HG02798 (cell line): ENCODE measurements at regions not wholly inside any gene's neighbourhood (a gene's known extent, or its start where the extent isn't known, plus 50 kb on each side); places are given as distances from the start of the nearest gene placed in this dataset.

Experiments used
- ATAC-seq: cut with Tn5 transposase; IDR thresholded peaks from one replicate; pipeline ENCODE4 v1.9.1; 2021; ENCODE audit warnings: mild to moderate bottlenecking; ENCODE audit not compliant: unreplicated experiment, poor library complexity

GRCh38 chr22:48135592-48135991 lies 1373.1 kb downstream of the TBC1D22A start:
- no peak for ATAC-seq

- no peak for ATAC-seq
These were observed 1363.0 kb downstream of the TBC1D22A start for GRCh38 chr22:48125416-48125815.

GRCh38 chr22:48121984-48122383 lies 1359.5 kb downstream of the TBC1D22A start:
- no peak for ATAC-seq

GRCh38 chr22:48118654-48119053 lies 1356.2 kb downstream of the TBC1D22A start:
- ATAC-seq: no peak

- ATAC-seq: no peak
These were observed 1354.4 kb downstream of the TBC1D22A start for GRCh38 chr22:48116871-48117270.

- ATAC-seq: no peak
These were observed 1350.5 kb downstream of the TBC1D22A start for GRCh38 chr22:48112687-48113521.

- no peak for ATAC-seq
These were observed 1344.3 kb downstream of the TBC1D22A start for GRCh38 chr22:48106715-48107259.

GRCh38 chr22:48106215-48106614 lies 1343.8 kb downstream of the TBC1D22A start:
- ATAC-seq: no peak

- no peak for ATAC-seq
These were observed 1342.8 kb downstream of the TBC1D22A start for GRCh38 chr22:48105259-48105658.

- ATAC-seq: no peak
These were observed 1342.3 kb downstream of the TBC1D22A start for GRCh38 chr22:48104766-48105165.

- no peak for ATAC-seq
These were observed 1341.8 kb downstream of the TBC1D22A start for GRCh38 chr22:48104102-48104738.

- ATAC-seq: no peak
These were observed 1340.9 kb downstream of the TBC1D22A start for GRCh38 chr22:48103126-48103875.

GRCh38 chr22:48102581-48102980 lies 1340.1 kb downstream of the TBC1D22A start:
- ATAC-seq: no peak

GRCh38 chr22:48101704-48102103 lies 1339.3 kb downstream of the TBC1D22A start:
- ATAC-seq: no peak

GRCh38 chr22:48100685-48101417 lies 1338.4 kb downstream of the TBC1D22A start:
- ATAC-seq: no peak

- no peak for ATAC-seq
These were observed 1337.2 kb downstream of the TBC1D22A start for GRCh38 chr22:48099671-48100070.

- no peak for ATAC-seq
These were observed 1336.8 kb downstream of the TBC1D22A start for GRCh38 chr22:48099251-48099650.

- no peak for ATAC-seq
These were observed 1336.4 kb downstream of the TBC1D22A start for GRCh38 chr22:48098921-48099245.

- ATAC-seq: peak; percentile 85
These were observed 1335.9 kb downstream of the TBC1D22A start for GRCh38 chr22:48098243-48098920.

- ATAC-seq: peak; percentile 18
These were observed 1335.3 kb downstream of the TBC1D22A start for GRCh38 chr22:48097723-48098122.
